A673 (cell line): ENCODE measurements at regions not wholly inside any gene's neighbourhood (a gene's known extent, or its start where the extent isn't known, plus 50 kb on each side); places are given as distances from the start of the nearest gene placed in this dataset.

Source experiments
- BruUV-seq: library from RNA; stranded (reverse); fragments of 400-500 nt; replicated peaks from 2 replicates; lab custom pipeline; 2021; lab: Mats Ljungman, UMichigan
- CTCF ChIA-PET: fragments of 300-600 bp; sonication (Branson Sonifier 250); formaldehyde crosslinking; loops from one replicate; lab custom pipeline; 2022; ENCODE audit warnings: antibody characterized with exemption; lab: Charles Lee
- POLR2A ChIA-PET: fragments of 300-600 bp; sonication (Branson Sonifier 250); formaldehyde crosslinking; loops from one replicate; lab custom pipeline; 2022; ENCODE audit warnings: antibody characterized with exemption; ENCODE audit not compliant: low non-redundant PET; lab: Charles Lee
- DNase-seq: peaks from one replicate; pipeline ENCODE4 v3.0.0-alpha.2; 2015; ENCODE audit warnings: low spot score
- H3K27ac ChIP-seq: fragments of 200-600 bp; sonication (generic); 2 replicates; pipeline ENCODE4 v1.5.1; 2016; ENCODE audit warnings: mixed run types, low read depth, mild to moderate bottlenecking, mixed read lengths, antibody characterized with exemption, low read length; ENCODE audit not compliant: poor library complexity, severe bottlenecking
- H3K27me3 ChIP-seq: fragments of 200-600 bp; sonication (generic); replicated peaks from 2 replicates; pipeline ENCODE4 v1.6.1; 2017; ENCODE audit warnings: mixed run types, low read depth, mild to moderate bottlenecking, mixed read lengths, antibody characterized with exemption, low read length; ENCODE audit not compliant: insufficient read depth, poor library complexity
- H3K36me3 ChIP-seq: fragments of 200-600 bp; sonication (generic); 2 replicates; pipeline ENCODE4 v1.6.1; 2016; ENCODE audit warnings: mixed run types, mild to moderate bottlenecking, mixed read lengths, antibody characterized with exemption, low read length; ENCODE audit not compliant: insufficient read depth, poor library complexity, severe bottlenecking
- H3K4me1 ChIP-seq: fragments of 200-600 bp; sonication (generic); 2 replicates; pipeline ENCODE4 v1.6.1; 2017; ENCODE audit warnings: mixed run types, mild to moderate bottlenecking, mixed read lengths, antibody characterized with exemption, low read length; ENCODE audit not compliant: insufficient read depth, poor library complexity, severe bottlenecking
- H3K4me3 ChIP-seq: fragments of 200-600 bp; sonication (generic); 2 replicates; pipeline ENCODE4 v1.5.1; 2016; ENCODE audit warnings: low read depth, mixed run types, mild to moderate bottlenecking, mixed read lengths, low read length; ENCODE audit not compliant: poor library complexity, severe bottlenecking
- H3K9me3 ChIP-seq: fragments of 200-600 bp; sonication (generic); 2 replicates; pipeline ENCODE4 v1.6.1; 2016; ENCODE audit warnings: mixed run types, low read depth, mild to moderate bottlenecking, mixed read lengths, antibody characterized with exemption, low read length; ENCODE audit not compliant: poor library complexity, severe bottlenecking
- EZH2 ChIP-seq: fragments of 200-600 bp; sonication (generic); IDR thresholded peaks from 2 replicates; pipeline ENCODE4 v1.6.1; 2017; ENCODE audit warnings: borderline replicate concordance, low read depth, mild to moderate bottlenecking, mixed read lengths, antibody characterized with exemption, low read length; ENCODE audit not compliant: poor library complexity, severe bottlenecking
- intact Hi-C: fragments of 100-400 bp; cut with micrococcal nuclease; formaldehyde crosslinking; loops from one replicate; pipeline ENCODE4 v1.10.0; 2022; ENCODE audit not compliant: unreplicated experiment
- TF ChIP-seq, protein P1 (sequence below): fragments of 300-800, 200-600 bp; sonication (generic); conservative IDR thresholded peaks from 2 replicates; pipeline ENCODE4 v1.5.1; 2017; ENCODE audit warnings: low read depth, mild to moderate bottlenecking, antibody characterized with exemption, low read length, moderate library complexity, mixed read lengths

DNA sequence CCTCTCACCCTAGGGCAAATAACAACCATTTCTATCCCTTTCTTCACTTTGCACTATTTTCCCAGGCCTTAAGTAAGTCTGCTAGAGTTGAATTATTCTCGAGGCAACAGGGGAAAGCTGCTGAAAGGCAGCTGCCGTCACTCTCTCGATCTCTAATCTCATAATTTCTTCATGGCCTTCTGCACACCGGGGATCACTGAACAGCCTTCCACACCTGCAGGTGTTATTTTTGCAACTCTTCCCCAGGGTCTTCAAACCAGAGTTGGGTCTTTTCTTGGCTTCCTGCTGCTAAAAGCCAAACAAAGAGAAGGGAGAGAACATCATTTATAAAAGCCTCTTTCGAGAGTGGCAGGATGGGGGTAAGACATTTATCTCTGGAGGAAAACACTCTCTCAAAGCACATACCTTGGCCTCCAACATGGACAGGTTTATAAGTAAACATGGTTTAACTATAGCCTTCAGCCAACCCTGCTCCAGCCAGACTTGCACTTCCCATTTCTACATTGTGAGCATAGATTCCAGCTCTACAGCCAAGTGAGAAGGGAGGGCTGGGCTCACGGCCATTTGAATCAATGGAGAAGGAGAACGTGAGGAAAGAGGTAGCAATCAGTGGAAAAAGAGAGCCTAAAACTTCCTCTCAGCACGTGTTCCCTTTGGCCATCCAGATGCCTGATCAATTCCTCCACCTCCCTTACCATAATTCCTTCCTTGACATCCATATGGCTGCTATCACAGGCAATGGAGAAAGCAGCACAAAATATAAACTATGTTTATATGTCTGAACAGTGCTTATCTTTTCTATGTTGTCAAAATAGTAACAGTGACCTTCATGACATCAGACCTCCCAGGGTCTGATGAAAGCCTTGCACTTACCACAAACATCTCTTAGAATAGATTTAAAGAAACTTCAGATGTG, 464.9 kb downstream of the TLE1 start:
- no peaks in the 10 kb centered on the region for H3K4me1 ChIP-seq
- H3K36me3 ChIP-seq = no peaks in the 10 kb centered on the region
- no peak for TF ChIP-seq EZH2
- TF ChIP-seq, protein P1, sequence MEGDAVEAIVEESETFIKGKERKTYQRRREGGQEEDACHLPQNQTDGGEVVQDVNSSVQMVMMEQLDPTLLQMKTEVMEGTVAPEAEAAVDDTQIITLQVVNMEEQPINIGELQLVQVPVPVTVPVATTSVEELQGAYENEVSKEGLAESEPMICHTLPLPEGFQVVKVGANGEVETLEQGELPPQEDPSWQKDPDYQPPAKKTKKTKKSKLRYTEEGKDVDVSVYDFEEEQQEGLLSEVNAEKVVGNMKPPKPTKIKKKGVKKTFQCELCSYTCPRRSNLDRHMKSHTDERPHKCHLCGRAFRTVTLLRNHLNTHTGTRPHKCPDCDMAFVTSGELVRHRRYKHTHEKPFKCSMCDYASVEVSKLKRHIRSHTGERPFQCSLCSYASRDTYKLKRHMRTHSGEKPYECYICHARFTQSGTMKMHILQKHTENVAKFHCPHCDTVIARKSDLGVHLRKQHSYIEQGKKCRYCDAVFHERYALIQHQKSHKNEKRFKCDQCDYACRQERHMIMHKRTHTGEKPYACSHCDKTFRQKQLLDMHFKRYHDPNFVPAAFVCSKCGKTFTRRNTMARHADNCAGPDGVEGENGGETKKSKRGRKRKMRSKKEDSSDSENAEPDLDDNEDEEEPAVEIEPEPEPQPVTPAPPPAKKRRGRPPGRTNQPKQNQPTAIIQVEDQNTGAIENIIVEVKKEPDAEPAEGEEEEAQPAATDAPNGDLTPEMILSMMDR = no peak
- intact Hi-C loops = no loop called here
- BruUV-seq = no TSS peak
- H3K27ac ChIP-seq = no peak overlapping the region
- H3K9me3 ChIP-seq = no peaks in the 10 kb centered on the region
- no peaks in the 10 kb centered on the region for H3K27me3 ChIP-seq
- ChIA-PET POLR2A (no interaction called here), CTCF (no interaction called here)
- no peak for DNase-seq
- H3K4me3 ChIP-seq = no peak overlapping the region

DNA sequence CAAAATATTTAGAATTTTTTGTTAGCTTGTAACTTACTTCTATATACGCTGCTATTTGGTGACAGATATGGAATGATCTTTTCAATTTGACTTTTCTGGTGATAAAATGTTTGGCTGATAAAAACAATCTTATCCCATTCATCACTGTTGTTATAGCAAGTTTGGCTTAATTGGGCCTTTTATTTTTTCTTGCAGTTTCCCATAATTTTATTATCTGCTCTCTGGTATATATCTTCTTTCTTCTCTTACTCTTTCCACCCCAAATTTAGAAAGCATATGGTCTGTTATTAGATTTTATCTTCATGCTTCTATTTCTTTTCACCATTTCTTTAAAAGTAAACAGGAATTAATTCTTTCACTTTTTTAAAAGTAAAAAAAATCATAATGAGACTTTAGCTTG, 474.4 kb downstream of the TLE1 start:
- no TSS peak for BruUV-seq
- Histone ChIP-seq H3K36me3 (no peaks in the 10 kb centered on the region), H3K27me3 (no peaks in the 10 kb centered on the region), H3K4me1 (no peaks in the 10 kb centered on the region), H3K27ac (no peak overlapping the region), H3K9me3 (no peaks in the 10 kb centered on the region), H3K4me3 (no peak overlapping the region)
- POLR2A ChIA-PET = no interaction called here
- no peak for DNase-seq
- TF ChIP-seq, protein P1 = no peak
- TF ChIP-seq EZH2 = no peak
- CTCF ChIA-PET = no interaction called here
- intact Hi-C loops = no loop called here

DNA sequence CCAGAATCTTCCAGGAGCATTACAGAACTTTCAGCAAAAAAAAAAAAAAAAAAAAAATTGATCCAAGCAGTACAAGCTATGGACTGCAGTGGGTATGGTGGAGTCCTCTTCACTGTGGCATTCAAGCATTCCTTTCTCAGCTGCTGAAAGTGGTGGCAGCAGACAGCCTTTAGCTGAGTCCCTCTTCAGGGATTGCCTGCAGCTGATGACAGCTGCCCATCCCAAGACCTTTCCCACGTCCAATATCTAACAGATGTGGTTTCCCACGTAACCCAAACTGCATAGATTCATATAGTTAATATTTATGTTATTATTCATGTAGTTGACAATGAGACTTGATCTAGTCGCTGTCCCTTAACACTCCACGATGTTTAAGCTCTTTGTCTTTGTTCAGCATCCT, 475.9 kb downstream of the TLE1 start:
- H3K36me3 ChIP-seq = no peaks in the 10 kb centered on the region
- H3K4me1 ChIP-seq = no peaks in the 10 kb centered on the region
- no peaks in the 10 kb centered on the region for H3K9me3 ChIP-seq
- no peak for TF ChIP-seq EZH2
- TF ChIP-seq, protein P1 = no peak
- BruUV-seq = no TSS peak
- ChIA-PET CTCF (no interaction called here), POLR2A (no interaction called here)
- H3K27me3 ChIP-seq = no peaks in the 10 kb centered on the region
- no peak for DNase-seq
- intact Hi-C loops = no loop called here
- no peak overlapping the region for H3K4me3 ChIP-seq
- no peak overlapping the region for H3K27ac ChIP-seq
